ENCODE measurements at regions not wholly inside any gene's neighbourhood (a gene's known extent, or its start where the extent isn't known, plus 50 kb on each side); places are given as distances from the start of the nearest gene placed in this dataset.
A peak's percentile ranks its signal among the peaks of the same experiment; 100 is the strongest.

- Mint-ChIP-seq H3K27ac (peak overlapping the region; percentile 52), H3K4me3 (no peak overlapping the region)
Measured at GRCh38 chr14:31937730-31938346, 139.3 kb upstream of the ARHGAP5 start.

GRCh38 chr14:31939934-31940333, 137.2 kb upstream of the ARHGAP5 start:
- no peaks in the 10 kb centered on the region for H3K36me3 Mint-ChIP-seq (ENCODE audit: low read depth)
- no peak overlapping the region for H3K4me3 Mint-ChIP-seq
- H3K9me3 Mint-ChIP-seq: no peaks in the 10 kb centered on the region
- POLR2A ChIA-PET: no interaction called here
- TF ChIP-seq CTCF (IDR thresholded peaks at IDR 0.05): no peak
- Histone ChIP-seq H3K36me3 (ENCODE audit: insufficient read depth, low read length) (no peaks in the 10 kb centered on the region), H3K4me3 (ENCODE audit: low read length) (no peak overlapping the region), H3K27ac (ENCODE audit: low read depth in 1 of 2, low read length in 2 of 2) (no peak overlapping the region), H3K4me1 (ENCODE audit: insufficient read depth, low read length) (peaks cover 17% of the 10 kb centered on the region), H3K9me3 (ENCODE audit: control insufficient read depth in 1 of 2, insufficient read depth in 1 of 2, low read length in 2 of 2) (no peaks in the 10 kb centered on the region), H3K27me3 (ENCODE audit: control insufficient read depth in 1 of 2, insufficient read depth in 2 of 2, low read length in 2 of 2) (no peaks in the 10 kb centered on the region)
- no peaks in the 10 kb centered on the region for H3K27me3 Mint-ChIP-seq
- CTCF ChIA-PET: interaction anchor here (0.7 kb wide), 1 partner anchor 315 kb away, joined by 3 read pairs; no protein-coding TSS in a partner anchor
- intact Hi-C loops (cut with DNase I, micrococcal nuclease): no loop called here
- H3K4me1 Mint-ChIP-seq (ENCODE audit: low read depth): peaks cover 26% of the 10 kb centered on the region
- ATAC-seq (ENCODE audit: poor library complexity): no peak
- no peak overlapping the region for H3K27ac Mint-ChIP-seq
- DNase-seq: no peak

More at GRCh38 chr14:31937730-31938346, 139.3 kb upstream of the ARHGAP5 start:
- Histone ChIP-seq H3K4me1 (ENCODE audit: insufficient read depth, low read length) (peaks cover 3% of the 10 kb centered on the region), H3K4me3 (ENCODE audit: low read length) (no peak overlapping the region), H3K36me3 (ENCODE audit: insufficient read depth, low read length) (no peaks in the 10 kb centered on the region), H3K27ac (ENCODE audit: low read depth in 1 of 2, low read length in 2 of 2) (no peak overlapping the region), H3K27me3 (ENCODE audit: control insufficient read depth in 1 of 2, insufficient read depth in 2 of 2, low read length in 2 of 2) (no peaks in the 10 kb centered on the region), H3K9me3 (ENCODE audit: control insufficient read depth in 1 of 2, insufficient read depth in 1 of 2, low read length in 2 of 2) (no peaks in the 10 kb centered on the region)
- Mint-ChIP-seq H3K36me3 (ENCODE audit: low read depth) (no peaks in the 10 kb centered on the region), H3K4me1 (ENCODE audit: low read depth) (peaks cover 9% of the 10 kb centered on the region), H3K9me3 (no peaks in the 10 kb centered on the region), H3K27me3 (no peaks in the 10 kb centered on the region)
- peak; percentile 93 for ATAC-seq (ENCODE audit: poor library complexity)
- ChIA-PET POLR2A (interaction anchor here (1.1 kb wide), 1 partner anchor 10 kb away, joined by 3 read pairs; no protein-coding TSS in a partner anchor), CTCF (interaction anchor here (0.6 to 1.0 kb wide), 2 partner anchors 12 to 242 kb away, joined by 3 to 4 read pairs; no protein-coding TSS in a partner anchor)
- no peak for TF ChIP-seq CTCF (IDR thresholded peaks at IDR 0.05)
- peak in 13 of 14 experiments; percentile 19 to 68 (median 32) for DNase-seq
- intact Hi-C loops (cut with DNase I, micrococcal nuclease): no loop called here

- H3K4me1 Mint-ChIP-seq (ENCODE audit: low read depth): peaks cover 41% of the 10 kb centered on the region
- ChIA-PET CTCF (interaction anchor here (2.1 kb wide), 1 partner anchor 14 kb away, joined by 7 read pairs; no protein-coding TSS in a partner anchor), POLR2A (no interaction called here)
- Histone ChIP-seq H3K9me3 (ENCODE audit: control insufficient read depth in 1 of 2, insufficient read depth in 1 of 2, low read length in 2 of 2) (no peaks in the 10 kb centered on the region), H3K36me3 (ENCODE audit: insufficient read depth, low read length) (no peaks in the 10 kb centered on the region), H3K4me1 (ENCODE audit: insufficient read depth, low read length) (peaks cover 32% of the 10 kb centered on the region), H3K27ac (ENCODE audit: low read depth in 1 of 2, low read length in 2 of 2) (no peak overlapping the region), H3K4me3 (ENCODE audit: low read length) (no peak overlapping the region), H3K27me3 (ENCODE audit: control insufficient read depth in 1 of 2, insufficient read depth in 2 of 2, low read length in 2 of 2) (no peaks in the 10 kb centered on the region)
- no peaks in the 10 kb centered on the region for H3K27me3 Mint-ChIP-seq
- ATAC-seq (ENCODE audit: poor library complexity) (no peak), DNase-seq (no peak)
- intact Hi-C loops (cut with DNase I, micrococcal nuclease): no loop called here
- no peaks in the 10 kb centered on the region for H3K9me3 Mint-ChIP-seq
- no peaks in the 10 kb centered on the region for H3K36me3 Mint-ChIP-seq (ENCODE audit: low read depth)
- no peak for TF ChIP-seq CTCF (IDR thresholded peaks at IDR 0.05)
- no peak overlapping the region for H3K27ac Mint-ChIP-seq
- no peak overlapping the region for H3K4me3 Mint-ChIP-seq
Measured at GRCh38 chr14:31941487-31941886, 135.6 kb upstream of the ARHGAP5 start.

Data from CD4-positive, alpha-beta T cell (primary cell).